ENCODE measurements at regions not wholly inside any gene's neighbourhood (a gene's known extent, or its start where the extent isn't known, plus 50 kb on each side); places are given as distances from the start of the nearest gene placed in this dataset.

- TF ChIP-seq CTCF (IDR thresholded peaks at IDR 0.05; ENCODE audit: insufficient read depth, low read depth, low read length) = no peak
- TF ChIP-seq EZH2 (IDR thresholded peaks at IDR 0.05; ENCODE audit: insufficient read depth, low read length) = no peak
These were observed 146.7 kb upstream of the TBX18 start for GRCh38 chr6:84910906-84911607.
